Urinary bladder (tissue), 3 donors: ENCODE measurements at regions not wholly inside any gene's neighbourhood (a gene's known extent, or its start where the extent isn't known, plus 50 kb on each side); places are given as distances from the start of the nearest gene placed in this dataset.
"Not testable (repeated sequence)": the region's sequence is repeated elsewhere in the genome, so short reads cannot be mapped to it uniquely, and the experiment has no call there.

Experiments
- DNase-seq: peaks from one replicate; pipeline ENCODE4 v3.0.0-alpha.2; 2015; ENCODE audit errors: extremely low spot score
- H3K27ac ChIP-seq: one replicate; pipeline ENCODE4 v1.5.1; 2013; ENCODE audit warnings: low read depth, mild to moderate bottlenecking, moderate library complexity
- H3K36me3 ChIP-seq: one replicate; pipeline ENCODE4 v1.6.1; 2013; ENCODE audit warnings: mild to moderate bottlenecking, moderate library complexity; ENCODE audit not compliant: insufficient read depth
- H3K4me1 ChIP-seq: one replicate; pipeline ENCODE4 v1.6.1; 2013; ENCODE audit warnings: mild to moderate bottlenecking, moderate library complexity; ENCODE audit not compliant: insufficient read depth
- H3K4me3 ChIP-seq: one replicate; pipeline ENCODE4 v1.5.1; 2013; ENCODE audit warnings: low read depth, low read length
- WGBS: extraction: QIAGEN DNeasy Blood & Tissue Kit; methylation state at CpG from one replicate; pipeline ENCODE4 v1.1.7; 2013; 5-methylcytosine and 5-hydroxymethylcytosine counted together
- donor health status: healthy with polysubstance abuse.
- donor health status: healthy.

- Histone ChIP-seq H3K4me1 (no peaks in the 10 kb centered on the region), H3K27ac (no peak overlapping the region), H3K4me3 (no peak overlapping the region), H3K36me3 (no peaks in the 10 kb centered on the region)
- DNase-seq: no peak
- 86% methylated on average over 8 of the region's 8 CpGs for WGBS
These were observed 274.1 kb downstream of the REEP3 start for GRCh38 chr10:63795094-63795860.

DNA sequence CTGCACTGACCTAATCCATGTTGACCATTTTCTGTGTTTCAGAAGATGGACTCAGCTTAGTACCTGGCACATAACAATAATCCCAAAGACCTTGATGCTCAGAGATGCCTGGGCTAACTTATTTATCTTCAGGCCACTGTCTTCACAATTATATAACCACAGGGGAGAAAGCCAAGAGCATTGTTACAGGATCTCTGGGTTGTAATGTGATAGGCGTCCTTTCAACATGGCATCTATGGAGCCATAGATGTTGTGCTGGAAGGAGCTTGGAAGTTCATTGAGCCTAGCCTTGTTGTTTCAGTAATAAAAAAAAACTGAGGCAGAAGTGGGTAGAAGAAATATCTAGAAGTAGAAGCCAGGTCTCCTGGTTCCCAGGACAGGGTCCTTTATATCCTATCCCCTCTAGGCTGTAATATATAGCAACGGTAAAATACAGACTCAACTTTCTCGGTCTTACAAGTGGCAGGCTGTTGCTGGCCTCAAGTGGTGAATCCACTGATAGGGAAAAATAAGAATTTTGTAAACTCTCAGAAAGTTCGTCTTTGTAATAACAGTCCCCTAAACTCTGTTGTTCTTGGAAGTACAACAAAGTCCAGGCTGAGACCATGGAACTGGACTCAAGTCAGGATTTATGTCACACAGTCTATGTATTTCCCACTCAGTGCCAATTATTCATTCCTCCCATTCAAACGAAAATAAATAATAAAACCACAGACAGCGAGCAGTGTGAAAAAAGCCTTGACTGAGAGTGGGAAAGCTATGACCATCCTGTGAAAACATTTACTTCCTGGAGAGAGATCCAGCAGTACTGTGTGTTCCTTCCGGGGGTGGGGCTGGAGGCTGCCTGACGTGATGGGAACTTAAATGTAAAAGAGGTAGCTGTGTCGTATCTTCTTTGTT, 277.6 kb downstream of the REEP3 start:
- no peaks in the 10 kb centered on the region for H3K4me1 ChIP-seq
- DNase-seq: peak; percentile 53
- 25% methylated on average over 9 of the region's 9 CpGs for WGBS
- H3K27ac ChIP-seq: no peak overlapping the region
- H3K4me3 ChIP-seq: no peak overlapping the region
- H3K36me3 ChIP-seq: no peaks in the 10 kb centered on the region

DNA sequence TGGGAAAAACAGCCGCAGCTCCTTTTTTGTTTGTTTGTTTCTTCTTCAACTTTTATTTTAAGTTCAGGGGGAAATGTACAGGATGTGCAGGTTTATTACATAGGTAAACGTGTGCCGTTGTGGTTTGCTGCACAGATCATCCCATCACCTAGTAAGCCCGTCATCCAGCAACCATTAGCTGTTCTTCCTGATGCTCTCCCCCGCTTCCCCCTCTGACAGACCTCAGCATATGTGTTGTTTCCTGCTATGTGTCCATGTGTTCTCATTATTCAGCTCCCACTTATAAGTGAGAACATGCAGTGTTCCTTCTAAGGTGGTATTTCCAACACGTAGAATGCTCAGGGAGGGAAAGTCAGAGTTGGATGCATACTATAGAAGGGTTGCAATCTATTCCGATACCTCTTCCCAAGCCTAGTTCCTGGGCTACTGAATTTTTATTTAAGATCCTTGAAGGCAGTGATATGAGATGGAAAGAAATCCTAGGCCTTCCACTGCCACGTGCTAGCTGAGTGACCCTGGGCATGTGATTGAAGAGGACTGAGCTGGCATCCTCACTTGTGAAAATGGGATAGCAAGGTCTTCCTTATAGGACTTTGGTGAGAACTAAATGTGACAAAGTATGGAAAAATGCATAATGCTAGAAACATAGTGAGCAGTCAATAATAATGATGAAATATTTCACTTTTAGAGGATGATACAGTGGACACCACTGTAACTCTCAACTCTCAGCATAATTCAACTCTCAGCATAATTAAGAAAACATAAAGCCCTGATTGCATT, 278.5 kb downstream of the REEP3 start:
- H3K4me3 ChIP-seq: no peak overlapping the region
- DNase-seq: peak; percentile 10

DNA sequence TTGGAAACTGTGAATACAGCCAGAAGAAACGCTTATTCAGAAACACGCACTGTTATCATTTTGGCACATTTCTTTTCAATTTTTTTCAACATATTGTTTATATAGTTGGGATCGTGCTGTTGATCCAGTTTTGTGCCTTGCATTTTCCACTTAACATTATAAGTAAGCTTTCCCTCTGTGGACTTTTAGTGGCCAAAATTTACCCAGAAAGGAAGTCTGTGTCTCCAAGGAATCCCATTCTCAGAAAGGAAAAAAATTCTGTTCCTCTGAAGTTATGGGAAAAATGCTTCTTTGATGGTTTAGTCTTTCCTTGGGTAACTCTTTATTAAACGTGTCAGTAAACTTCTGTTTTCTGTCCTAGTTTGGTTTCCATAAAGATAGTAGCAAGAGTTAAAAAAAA, 280.0 kb downstream of the REEP3 start:
- Histone ChIP-seq H3K4me3 (no peak overlapping the region), H3K27ac (no peak overlapping the region), H3K36me3 (no peaks in the 10 kb centered on the region), H3K4me1 (no peaks in the 10 kb centered on the region)
- DNase-seq: no peak
- 16% methylated on average over 4 of the region's 4 CpGs for WGBS

More for the DNA sequence above, 278.5 kb downstream of the REEP3 start:
- WGBS: 56% methylated on average over 8 of the region's 8 CpGs
- Histone ChIP-seq H3K36me3 (no peaks in the 10 kb centered on the region), H3K27ac (no peak overlapping the region), H3K4me1 (no peaks in the 10 kb centered on the region)

GRCh38 chr10:63806330-63806729, 285.1 kb downstream of the REEP3 start:
- DNase-seq: no peak
- Histone ChIP-seq H3K27ac (no peak overlapping the region), H3K4me1 (no peaks in the 10 kb centered on the region), H3K4me3 (no peak overlapping the region), H3K36me3 (no peaks in the 10 kb centered on the region)
- WGBS: 46% methylated on average over 2 of the region's 2 CpGs

DNA sequence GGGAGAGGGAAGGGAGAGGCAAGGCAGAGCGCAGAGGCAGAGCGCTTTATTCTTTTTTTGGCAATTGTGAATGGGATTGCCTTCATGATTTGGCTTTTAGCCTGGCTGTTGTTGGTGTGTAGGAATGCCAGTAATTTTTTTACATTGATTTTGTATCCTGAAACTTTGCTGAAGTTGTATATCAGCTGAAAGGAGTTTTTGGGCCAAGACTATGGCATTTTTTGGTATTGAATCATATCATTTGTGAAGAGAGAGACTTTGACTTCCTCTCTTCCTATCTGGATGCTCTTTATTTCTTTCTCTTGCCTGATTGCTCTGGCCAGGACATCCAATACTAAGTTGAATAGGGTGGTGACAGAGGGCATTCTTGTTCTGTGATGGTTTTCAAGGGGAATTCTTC, 291.3 kb downstream of the REEP3 start:
- 80% methylated on average over 1 of the region's 2 CpGs for WGBS
- H3K4me3 ChIP-seq: no peak overlapping the region

DNA sequence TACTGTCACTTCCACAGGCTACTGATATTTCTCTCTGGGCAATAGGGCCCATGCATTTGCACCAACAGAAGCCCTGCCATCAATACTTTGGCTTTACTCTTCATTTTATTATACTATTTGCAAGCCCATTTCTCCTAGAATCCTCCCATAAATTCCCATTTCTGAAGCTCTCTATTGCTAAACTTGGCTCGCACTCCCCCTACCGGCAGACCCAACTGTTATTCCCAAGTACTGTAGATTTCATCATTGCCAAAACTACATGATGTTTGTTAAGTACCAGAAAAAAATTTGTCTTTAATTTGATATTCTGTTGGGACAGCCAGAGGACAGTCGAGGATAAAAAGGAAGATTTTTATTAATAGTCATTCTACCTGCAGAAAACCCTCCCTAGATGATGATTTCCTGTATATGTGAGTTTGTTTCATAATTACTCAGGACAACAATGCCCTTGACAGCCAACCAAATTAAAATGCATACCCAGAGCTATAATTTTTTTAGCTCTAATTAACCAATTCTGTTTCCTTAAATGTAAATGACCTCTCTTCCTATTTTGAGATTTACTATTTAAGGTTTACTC, 298.6 kb downstream of the REEP3 start:
- Histone ChIP-seq H3K4me1 (no peaks in the 10 kb centered on the region), H3K27ac (no peak overlapping the region), H3K4me3 (no peak overlapping the region), H3K36me3 (no peaks in the 10 kb centered on the region)
- no peak for DNase-seq
- 3% methylated on average over 3 of the region's 3 CpGs for WGBS

More for the DNA sequence above, 291.3 kb downstream of the REEP3 start:
- Histone ChIP-seq H3K36me3 (no peaks in the 10 kb centered on the region), H3K4me1 (no peaks in the 10 kb centered on the region), H3K27ac (no peak overlapping the region)
- no peak for DNase-seq

DNA sequence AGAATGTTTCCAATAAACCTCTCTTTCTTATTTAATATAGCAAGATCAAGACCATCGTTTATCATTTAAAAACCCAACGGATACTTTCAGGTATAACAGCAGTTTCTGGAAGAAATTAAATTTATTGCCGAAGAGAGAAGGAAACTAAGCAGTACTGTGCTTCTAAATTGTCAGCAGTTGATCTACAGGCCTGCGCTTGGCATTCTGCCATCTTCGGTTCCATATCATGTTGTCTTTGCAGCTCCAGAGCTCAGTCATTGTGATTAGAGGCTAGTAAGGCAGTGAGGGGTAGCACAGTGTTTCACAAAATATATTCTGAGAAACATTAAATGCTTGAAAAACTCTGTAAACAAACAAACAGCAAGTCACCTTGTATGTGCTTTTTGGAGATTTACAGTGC, 301.3 kb downstream of the REEP3 start:
- no peak for DNase-seq
- H3K4me1 ChIP-seq: no peaks in the 10 kb centered on the region
- H3K27ac ChIP-seq: no peak overlapping the region
- H3K36me3 ChIP-seq: no peaks in the 10 kb centered on the region
- WGBS: 76% methylated on average over 5 of the region's 5 CpGs
- H3K4me3 ChIP-seq: no peak overlapping the region

DNA sequence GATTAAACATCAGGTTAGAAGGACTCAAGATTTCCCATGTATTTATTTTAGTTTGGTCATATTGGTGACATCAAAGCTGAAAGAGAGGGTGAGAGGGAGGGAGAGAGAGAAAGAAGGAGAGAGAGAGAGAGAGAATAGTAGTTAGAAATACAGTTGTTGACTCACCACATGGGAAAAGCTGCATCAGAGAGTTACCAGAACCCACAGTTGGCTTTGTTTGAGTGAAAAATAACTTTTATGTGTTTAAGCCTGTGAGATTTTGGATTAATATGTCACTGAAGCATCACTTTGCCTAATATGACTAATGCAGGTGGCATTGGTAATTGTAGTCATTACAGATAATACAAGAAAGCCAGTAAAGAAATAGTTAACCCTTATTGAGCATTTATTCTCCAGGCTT, 303.9 kb downstream of the REEP3 start:
- Histone ChIP-seq H3K27ac (no peak overlapping the region), H3K4me1 (no peaks in the 10 kb centered on the region), H3K36me3 (no peaks in the 10 kb centered on the region), H3K4me3 (no peak overlapping the region)
- DNase-seq: no peak

GRCh38 chr10:63825766-63826165, 304.6 kb downstream of the REEP3 start:
- Histone ChIP-seq H3K4me1 (no peaks in the 10 kb centered on the region), H3K27ac (no peak overlapping the region), H3K36me3 (no peaks in the 10 kb centered on the region), H3K4me3 (no peak overlapping the region)
- 80% methylated on average over 5 of the region's 5 CpGs for WGBS
- no peak for DNase-seq

GRCh38 chr10:63827018-63827417, 305.8 kb downstream of the REEP3 start:
- not testable (repeated sequence) for H3K4me1 ChIP-seq, H3K27ac ChIP-seq, H3K36me3 ChIP-seq, H3K4me3 ChIP-seq, DNase-seq
- 60% methylated on average over 3 of the region's 3 CpGs for WGBS

DNA sequence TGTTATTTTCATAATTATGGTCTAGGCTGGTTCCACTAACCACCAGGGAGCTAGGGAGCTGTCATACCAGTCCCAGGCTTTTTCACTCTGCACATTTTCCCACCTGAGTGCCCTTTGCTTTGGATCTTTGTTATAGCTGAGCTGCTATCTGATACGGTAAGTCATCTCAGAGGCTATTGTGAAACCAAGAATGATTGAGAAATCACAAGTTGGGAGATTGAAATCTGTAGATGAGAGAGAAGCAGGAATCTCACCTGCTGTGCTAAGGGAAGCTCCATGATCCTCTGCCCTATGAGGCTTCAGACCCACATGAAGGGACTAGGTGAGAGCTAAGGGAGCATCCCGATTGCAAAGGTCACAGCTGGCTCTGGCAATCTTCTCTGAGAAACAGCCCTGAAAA, 307.8 kb downstream of the REEP3 start:
- Histone ChIP-seq H3K27ac (no peak overlapping the region), H3K36me3 (no peaks in the 10 kb centered on the region), H3K4me3 (no peak overlapping the region), H3K4me1 (no peaks in the 10 kb centered on the region)
- DNase-seq: no peak
- WGBS: 70% methylated on average over 2 of the region's 2 CpGs

GRCh38 chr10:63829573-63830149, 308.5 kb downstream of the REEP3 start:
- Histone ChIP-seq H3K36me3 (no peaks in the 10 kb centered on the region), H3K27ac (no peak overlapping the region), H3K4me1 (no peaks in the 10 kb centered on the region), H3K4me3 (no peak overlapping the region)
- DNase-seq: no peak
- 38% methylated on average over 5 of the region's 5 CpGs for WGBS
